NCI-H146 treated with DMSO at 0.1 percent for 48 hours (cell line): ENCODE measurements at regions not wholly inside any gene's neighbourhood (a gene's known extent, or its start where the extent isn't known, plus 50 kb on each side); places are given as distances from the start of the nearest gene placed in this dataset.

Experiments
- DNase-seq: peaks from one replicate; lab custom pipeline; 2025; ENCODE audit not compliant: unreplicated experiment; lab: John Stamatoyannopoulos, UW

DNA sequence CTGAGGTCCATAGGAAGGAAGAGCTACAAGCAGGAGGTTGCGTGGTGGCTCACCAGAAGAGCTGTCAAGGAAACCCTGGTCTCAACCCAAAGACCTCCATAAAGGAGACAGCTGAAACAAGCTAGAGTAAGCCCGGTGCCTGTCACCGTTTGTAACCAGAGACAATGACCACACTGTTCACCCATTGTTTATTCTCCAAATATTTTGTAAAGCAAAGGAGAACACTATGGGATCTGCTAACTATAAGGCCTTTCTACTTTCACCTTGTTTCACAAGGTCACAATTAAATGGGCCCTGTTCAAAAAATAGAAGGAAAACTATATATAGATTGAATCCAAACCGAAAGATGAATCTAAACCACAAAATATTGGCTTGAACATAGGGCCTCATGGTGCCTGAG lies 128.9 kb upstream of the TPRG1 start:
- DNase-seq, result no peak

DNA sequence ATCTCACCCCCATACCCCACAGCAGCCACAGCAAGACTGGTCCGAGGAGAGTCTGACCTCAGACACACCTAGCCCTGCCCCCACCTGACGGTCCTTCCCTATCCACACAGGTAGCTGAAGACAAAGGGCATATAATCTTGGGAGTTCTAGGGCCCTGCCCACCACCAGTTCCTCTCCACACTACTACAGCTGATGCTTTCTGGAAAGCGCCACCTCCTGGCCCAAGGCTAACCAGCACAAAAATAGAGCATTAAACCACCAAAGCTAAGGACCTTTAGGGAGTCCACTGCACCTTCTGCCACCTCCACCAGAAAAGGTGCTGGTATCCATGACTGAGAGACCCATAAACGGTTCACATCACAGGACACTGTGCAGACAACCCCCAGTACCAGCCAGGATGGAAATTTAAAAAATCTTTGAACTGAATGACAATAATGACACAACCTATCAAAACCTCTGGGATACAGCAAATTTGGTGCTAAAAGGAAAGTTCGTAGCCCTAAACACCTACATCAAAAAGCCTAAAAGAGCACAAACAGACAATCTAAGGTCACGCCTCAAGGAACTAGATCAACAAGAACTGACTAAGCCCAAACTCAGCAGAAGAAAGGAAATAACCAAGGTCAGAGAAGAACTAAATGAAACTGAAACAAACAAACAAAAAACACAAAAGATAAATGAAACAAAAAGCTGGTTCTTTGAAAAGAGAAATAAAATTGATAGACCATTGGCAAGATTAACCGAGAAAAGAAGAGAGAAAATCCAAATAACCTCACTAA lies 122.1 kb upstream of the TPRG1 start:
- no peak for DNase-seq

DNA sequence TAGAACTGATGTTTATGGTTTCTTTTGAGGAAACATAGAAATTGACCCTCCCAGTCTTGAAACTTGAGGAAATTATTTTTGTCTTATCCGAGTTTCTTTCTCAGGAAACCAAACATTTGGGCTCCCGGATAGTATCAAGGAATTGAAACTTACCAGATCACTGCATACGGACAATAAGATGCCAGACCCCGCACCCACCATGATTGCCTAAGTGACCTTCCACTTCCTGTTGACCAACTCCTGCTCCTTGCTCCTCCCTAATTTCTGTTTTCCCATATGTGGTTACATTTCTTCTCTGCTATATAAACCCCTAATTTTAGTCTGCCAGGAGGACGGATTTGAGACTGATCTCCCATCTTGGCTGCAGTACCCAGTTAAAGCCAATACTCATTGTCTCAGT lies 118.4 kb upstream of the TPRG1 start:
- DNase-seq, result no peak

DNA sequence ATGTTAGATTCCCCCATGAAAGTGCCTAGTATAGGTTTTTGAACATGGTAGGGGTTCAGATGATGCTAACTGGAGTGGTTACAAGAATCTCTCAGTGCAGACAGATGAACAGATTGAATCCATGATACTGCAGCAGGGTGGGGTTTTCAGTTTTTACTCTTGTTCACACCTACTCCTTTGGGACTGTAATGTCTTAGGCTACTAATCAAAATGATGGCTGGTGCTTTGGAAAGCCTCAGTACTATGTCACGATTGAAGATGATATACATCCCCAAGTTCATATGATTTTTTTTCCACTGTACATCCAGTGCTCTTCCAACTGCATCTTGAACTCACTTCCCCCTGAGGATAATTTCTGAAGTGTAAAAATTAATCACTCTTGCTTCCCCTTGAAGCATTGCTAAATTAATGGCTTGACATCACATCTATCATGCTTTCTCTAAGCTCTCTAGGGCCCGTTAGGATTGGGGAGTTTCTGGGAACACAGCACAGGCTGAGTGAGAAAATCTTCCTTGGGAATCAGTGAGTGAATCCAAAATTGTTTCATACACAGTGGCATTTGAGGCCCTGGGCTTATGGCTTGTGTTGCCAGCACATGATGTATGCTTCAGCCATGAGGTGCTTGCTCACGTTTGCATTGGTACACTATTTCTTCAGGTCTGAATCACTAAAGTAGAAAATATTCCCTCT lies 115.0 kb upstream of the TPRG1 start:
- DNase-seq, result no peak

DNA sequence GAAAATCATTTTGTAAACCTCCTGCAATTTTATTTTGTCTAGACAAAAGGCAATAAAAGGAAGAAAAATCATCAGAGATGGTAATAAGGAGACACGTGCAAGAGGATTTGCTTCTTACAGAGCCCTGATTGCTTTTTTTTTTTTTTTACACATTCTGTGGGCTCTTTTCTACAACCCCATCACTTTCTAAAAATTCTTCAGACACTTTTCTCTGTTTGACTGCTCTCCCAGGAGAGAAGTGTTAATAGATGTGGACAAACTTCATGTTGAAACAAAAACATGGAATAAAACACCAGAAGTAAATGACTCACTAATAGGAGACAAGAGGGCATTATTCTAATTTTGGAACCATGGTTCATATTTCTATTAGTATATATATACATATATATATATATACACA lies 114.4 kb upstream of the TPRG1 start:
- no peak for DNase-seq

DNA sequence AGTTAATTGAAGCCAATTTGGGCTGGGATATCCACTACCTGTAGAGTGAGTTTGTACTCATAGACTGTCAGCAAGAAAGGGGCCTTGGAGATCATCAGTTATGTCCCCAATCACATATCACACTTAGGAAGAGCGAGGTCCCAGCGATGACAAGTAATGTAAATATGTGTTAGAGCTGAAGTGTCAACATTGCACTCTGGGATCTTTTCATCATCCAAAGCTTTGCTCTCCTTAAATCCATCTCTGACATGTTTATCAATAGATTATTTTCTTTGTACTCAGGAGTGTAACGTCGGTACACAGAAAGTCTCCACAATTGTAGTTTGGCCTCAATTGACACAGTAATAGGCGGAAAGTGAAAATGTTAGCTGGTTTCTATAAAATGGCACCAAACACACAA lies 113.7 kb upstream of the TPRG1 start:
- no peak for DNase-seq

DNA sequence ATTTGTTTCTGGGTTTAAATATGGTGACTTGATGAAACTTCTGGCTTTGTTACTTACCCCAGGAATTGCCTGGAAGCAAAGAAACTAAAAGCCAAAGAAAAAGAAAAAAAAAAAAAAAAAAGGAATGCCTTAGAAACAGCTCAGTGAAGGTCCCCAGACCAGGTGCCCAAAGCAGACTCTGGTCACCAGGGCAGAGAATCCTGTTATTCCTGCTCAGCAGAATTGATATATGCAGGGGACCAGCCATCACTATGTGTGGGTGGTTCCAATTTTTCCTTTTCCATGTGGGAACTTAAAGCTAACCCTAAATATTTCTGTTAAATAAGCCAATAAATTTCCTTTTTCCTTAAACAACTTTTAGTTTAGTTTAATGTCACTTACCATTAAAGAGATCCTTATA lies 100.8 kb upstream of the TPRG1 start:
- DNase-seq, result no peak

DNA sequence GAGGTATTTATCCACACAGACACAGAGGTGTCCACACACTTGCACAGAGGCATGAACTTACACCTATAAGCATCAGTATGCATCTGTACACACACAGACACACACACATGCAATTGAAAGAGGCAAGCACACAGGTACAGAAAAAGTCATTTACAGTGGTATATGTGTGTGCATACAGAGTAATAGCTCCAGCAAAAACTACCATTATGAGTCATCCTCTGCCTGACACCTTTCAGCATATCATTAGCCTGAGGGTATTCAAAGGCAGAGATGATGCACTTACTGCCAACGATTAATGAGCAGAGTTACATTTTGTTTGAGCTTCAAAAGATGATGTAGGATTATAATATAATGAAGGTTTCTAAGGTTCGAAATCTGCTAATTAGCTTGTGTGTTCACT lies 100.3 kb upstream of the TPRG1 start:
- DNase-seq, result no peak

DNA sequence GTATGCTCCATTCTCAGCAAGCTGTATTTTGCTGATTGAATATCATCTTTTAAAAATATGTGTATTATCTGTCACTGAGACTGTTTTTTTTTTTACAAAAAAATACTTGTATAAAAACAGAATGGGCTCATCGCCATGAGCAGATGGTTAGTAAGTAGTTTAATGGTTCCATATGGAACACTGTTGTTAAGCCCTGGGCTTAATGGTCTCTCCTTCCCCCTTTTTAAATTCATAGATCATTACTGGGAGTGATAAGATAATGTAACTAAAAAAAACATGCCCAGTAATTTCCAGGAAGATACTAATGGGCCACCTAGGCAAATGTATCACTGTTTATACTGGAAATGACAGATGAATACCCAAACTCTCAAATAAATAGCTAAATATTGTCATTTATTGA lies 95.3 kb upstream of the TPRG1 start:
- DNase-seq, result no peak

DNA sequence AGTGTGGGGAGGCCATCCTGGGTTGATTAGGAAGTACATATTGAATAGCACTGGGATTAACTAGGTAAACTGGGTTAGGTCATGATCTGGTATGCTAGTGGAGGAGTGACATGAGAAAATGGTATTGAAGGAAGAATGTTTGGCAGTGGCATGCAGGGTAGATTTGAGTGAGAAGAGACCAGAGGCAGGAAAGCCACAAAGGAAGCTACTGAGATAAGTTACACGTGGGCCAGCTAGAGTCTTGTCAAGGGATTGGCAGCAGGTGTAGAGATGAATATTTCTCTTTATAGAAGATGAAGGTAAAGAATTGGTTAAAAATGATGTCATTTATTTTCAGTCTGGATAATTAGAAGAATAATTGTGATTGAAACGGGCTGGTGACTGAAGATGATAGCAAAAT lies 91.0 kb upstream of the TPRG1 start:
- DNase-seq, result no peak

DNA sequence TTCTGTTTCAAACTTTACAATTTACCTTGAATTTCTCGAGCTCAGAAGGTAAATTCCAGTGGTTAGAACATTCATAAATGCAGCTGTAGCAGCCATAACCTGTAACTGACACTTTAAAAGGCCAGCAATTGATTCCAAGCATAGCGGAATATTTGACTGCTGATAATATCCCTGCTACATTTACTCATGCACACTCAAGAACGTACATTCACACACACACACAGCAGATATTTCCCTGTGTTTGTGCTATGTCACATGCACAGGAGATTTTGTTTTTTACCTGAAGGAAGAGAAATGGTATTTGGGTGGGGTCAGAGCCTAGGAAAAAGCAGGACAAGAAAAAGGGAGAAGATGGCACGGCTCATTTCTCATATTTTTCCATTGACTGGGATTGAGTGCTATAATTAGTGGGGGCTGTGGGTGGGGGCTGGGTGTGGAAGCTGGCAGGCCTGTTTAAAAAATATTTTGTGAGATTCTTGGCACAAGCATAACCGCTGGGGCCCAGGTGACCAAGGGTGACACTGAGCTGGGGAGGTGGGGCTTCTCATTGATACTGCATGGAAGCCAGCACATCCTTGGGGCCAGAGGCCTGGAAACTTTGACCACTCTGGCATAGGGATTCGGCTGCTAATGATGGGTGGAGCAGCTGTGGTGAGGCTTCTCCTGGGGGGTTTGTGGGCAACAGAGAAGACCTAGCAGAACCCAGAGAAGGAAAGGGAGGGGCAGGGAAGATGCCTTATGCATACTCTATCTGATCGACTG lies 88.9 kb upstream of the TPRG1 start:
- no peak for DNase-seq

DNA sequence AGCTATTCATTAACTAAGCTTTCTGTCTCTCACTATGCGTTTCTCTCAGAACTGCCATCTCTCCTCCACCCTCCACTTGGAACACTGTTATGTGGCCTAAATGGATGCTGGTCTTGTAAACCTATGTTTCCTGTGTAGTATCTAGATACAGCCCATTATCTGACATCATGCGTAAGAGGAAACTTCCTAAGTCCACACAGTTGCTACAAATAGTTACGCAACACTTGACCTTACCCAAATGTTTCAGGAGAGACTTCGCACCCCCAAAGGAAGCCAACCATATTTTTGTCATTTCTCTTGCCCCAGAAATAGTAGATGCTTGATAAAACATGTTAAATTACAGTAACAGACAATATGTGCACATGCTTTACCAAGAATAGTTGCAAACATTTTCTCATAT lies 87.2 kb upstream of the TPRG1 start:
- no peak for DNase-seq

DNA sequence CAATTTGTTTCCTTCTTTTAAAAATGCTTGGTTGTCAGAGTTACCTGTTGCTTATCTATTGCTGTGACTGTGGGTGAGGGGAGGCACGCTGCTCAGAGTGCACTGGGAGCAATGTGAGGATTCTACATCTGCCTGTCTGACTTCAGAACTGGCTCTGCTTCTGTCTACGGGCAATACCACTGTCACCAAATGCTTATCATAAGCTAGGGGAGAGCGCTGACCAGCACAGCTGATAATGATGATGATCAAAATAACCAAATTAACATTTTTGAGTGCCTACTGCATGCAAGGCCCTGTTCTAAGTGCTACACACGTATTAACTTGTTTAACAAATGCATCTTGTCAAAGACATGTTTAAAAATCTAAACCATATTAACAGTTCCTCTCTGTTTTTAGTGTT lies 79.2 kb upstream of the TPRG1 start:
- DNase-seq, result no peak

DNA sequence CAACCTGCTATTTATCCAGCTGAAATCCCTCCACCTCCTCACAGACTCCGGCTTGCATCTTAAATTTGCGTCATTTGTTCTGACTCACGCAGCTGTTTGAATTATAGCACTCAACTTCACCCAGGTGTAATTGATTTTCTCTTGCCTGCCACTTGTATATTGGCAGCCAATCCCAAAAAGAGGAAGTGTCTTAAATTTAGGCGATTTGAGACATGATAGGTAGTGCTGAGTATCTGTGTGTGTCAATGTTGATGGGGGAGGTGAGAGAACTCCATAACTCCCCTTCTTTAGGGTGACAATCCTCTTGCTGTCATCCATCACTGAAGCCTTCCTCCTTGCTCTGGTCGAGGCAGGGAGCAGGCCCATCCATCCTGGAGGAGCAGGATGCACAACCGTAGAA lies 77.2 kb upstream of the TPRG1 start:
- no peak for DNase-seq

DNA sequence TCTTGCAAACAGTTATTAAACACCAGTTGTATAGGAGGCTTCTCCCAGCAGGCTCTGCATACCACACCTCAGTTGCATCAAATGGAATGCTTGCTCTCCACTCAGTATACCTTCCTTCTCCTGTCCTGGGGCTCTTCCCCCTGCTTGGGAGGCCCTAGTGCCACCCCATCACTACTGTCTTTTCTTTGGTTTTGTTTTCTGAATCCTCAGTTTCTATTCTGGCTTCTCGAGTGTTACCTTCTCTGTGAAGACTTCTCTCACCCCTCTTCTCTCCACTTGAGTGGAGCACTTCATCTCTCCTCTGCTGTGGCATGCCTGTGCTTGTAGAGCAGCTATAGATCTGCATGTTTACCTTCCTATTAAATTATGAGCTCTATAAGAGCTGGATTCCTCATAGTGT lies 75.7 kb upstream of the TPRG1 start:
- DNase-seq, result no peak

DNA sequence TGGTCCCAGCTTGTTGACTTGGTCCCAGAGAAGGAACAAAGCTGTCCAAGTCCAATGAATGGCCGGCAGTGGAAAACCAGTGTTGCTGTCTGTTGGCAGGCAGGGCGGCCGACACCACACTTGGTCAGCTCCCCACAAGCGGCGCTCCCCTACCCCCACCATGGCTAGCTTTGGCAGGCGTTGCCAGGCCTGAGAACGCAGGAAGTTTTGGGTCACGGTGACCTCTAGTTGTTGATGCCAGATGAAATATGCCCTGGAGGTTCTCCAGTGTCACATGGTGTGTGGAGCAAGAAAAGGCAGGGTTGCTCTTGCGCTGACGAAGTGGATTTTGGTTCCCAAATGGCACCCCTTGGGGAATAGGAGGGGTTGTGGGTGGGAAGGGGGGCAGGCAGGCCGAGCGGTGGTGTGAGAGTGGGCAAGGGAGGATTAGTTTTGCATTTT lies 72.7 kb upstream of the TPRG1 start:
- no peak for DNase-seq

DNA sequence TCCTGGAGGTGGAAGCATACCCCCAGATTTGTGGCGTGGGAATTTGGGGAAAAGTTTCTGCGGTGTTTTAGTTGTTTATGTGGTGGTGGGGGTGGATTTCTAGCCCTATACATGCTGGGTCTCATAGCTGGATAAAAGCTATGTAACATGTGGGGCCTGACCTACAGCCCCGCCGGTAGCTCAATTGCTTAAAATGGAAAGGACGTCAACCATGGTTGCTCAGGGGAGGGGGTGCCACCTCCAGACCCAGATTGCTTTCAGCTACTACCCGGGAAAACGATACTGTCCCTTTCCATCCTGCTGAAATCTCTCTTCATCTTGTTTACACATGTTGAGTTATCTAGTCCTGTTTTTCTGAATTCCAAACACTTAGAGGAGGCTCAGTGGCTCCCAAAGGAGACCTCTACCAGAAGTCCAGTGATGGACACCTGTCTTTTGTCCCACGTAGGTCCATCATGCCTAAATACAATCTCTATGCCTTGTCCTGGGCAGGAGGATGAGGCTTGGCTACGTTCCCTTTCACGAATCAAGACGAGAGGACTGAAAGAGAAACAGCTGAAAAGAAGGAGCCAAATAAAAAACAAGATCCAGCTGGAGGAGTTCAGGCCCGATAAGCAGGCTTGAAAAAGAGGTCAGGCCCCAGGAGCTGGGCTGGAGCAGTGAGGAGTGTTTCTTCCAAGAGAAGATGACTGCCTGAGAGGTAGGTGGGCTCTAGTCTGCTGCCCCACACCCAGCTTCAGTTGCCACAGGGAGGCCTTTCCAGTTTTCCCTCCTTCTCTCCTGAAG lies 72.1 kb upstream of the TPRG1 start:
- no peak for DNase-seq

DNA sequence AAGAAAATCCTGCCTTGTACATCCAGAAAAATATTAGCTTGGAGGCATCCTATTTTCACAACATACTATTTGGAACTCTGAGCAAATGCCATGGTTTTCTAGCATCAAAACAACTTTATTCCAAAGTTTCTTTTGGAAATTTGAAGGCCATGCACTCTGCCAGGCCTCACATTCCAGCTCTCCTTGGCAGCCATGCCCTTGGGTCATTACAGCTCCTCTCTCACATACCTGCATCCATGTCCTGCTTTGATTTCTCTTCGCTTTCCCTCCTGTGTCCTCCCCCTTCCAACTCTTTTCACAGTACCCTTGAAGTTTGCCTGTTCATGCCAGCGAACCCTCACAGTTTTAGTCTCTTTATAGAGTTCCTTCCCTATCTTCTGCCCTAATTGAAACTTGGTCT lies 70.9 kb upstream of the TPRG1 start:
- no peak for DNase-seq

DNA sequence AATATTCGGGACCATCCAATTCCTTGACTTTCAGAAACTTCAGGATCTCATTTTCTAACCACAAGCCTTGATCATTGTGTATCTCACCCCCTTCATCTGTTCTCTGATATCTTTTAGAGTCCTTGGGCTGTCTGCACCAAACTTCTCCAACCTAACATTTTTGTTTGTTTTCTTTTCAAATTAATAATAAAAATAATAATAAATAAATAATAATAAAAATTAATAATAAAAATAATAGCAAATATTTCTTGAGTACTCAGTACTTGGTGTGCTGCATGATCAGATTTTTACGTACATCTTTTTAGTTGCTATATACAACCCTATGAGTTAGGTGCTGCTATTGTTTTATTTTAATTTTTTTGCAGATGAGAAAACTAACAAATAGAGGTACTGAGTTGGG lies 70.2 kb upstream of the TPRG1 start:
- DNase-seq, result no peak

DNA sequence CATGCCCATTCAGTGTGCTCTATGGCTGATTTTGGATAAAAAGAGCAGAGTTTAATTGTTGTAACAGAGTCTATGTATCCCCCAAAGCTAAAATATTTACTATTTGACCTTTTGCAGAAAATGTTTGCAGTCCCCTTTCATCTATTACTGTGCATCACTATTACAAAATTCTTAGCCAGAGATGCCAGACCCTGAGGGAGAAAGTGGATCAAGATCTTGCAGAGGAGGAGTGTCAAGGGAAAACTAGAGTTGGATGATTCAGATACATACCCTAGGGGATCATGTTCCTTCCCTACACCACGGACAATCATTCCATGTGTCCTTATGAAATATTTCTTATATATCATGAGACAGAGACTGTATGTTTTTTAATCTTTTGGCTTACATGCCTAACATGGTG lies 68.6 kb upstream of the TPRG1 start:
- DNase-seq, result no peak

DNA sequence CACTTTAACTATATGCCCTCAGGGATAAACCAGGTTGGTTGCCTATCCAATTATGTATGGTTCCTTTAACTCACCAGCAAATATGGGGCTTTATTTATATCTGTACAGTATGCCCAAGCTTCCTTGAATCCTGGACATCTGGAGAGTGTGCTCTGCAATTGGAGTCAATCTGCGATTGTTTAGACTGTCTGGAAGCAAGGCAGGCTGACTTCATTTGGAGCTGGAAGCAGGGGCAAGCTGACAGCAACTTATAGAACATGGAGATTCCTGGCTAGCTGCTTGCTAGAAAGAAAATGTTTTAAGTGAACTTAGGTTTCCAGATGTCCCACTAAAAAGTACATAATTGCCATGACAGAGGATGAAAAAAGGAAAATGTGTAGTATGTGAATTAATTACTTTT lies 63.7 kb upstream of the TPRG1 start:
- no peak for DNase-seq
